ENCODE measurements at regions not wholly inside any gene's neighbourhood (a gene's known extent, or its start where the extent isn't known, plus 50 kb on each side); places are given as distances from the start of the nearest gene placed in this dataset.

- no peak for TF ChIP-seq CTCF (IDR thresholded peaks at IDR 0.05)
- Mint-ChIP-seq H3K36me3 (ENCODE audit: low read depth) (no peaks in the 10 kb centered on the region), H3K27me3 (ENCODE audit: low read depth, poor library complexity) (peaks cover 6% of the 10 kb centered on the region), H3K4me3 (no peak overlapping the region), H3K9me3 (peaks cover 13% of the 10 kb centered on the region), H3K4me1 (no peaks in the 10 kb centered on the region), H3K27ac (no peak overlapping the region)
- no peak for DNase-seq
Measured at GRCh38 chr2:105655244-105655643, 89.5 kb upstream of the NCK2 start.

DNA sequence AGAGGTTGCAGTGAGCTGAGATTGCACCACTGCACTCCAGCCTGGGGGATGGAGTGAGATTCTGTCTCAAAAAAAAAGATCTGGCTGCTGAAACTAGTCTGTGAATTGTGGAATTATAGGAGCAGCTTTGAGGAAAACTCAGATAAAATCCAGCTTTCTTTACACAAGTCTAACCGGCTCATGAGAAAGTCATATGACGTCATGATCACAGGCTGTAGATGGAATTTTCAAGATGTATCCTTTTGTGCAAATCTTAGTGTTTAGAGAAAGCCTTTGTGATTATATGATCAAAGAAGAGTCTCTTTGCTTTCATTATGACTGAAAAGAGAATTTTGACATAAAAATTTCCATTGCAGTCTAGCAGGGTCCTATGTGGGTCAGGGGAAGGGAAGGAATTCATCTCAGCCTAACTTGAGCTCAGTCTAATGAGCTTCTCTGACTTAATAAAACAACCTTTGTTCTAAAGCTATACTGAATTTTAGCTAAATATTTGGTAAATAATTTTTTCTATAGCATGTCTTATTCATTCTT lies 90.2 kb upstream of the NCK2 start:
- Mint-ChIP-seq H3K27ac (no peak overlapping the region), H3K9me3 (peaks cover 13% of the 10 kb centered on the region), H3K4me1 (no peaks in the 10 kb centered on the region), H3K36me3 (ENCODE audit: low read depth) (no peaks in the 10 kb centered on the region), H3K4me3 (no peak overlapping the region), H3K27me3 (ENCODE audit: low read depth, poor library complexity) (peaks cover 5% of the 10 kb centered on the region)
- no peak for DNase-seq
- no peak for TF ChIP-seq CTCF (IDR thresholded peaks at IDR 0.05)

DNA sequence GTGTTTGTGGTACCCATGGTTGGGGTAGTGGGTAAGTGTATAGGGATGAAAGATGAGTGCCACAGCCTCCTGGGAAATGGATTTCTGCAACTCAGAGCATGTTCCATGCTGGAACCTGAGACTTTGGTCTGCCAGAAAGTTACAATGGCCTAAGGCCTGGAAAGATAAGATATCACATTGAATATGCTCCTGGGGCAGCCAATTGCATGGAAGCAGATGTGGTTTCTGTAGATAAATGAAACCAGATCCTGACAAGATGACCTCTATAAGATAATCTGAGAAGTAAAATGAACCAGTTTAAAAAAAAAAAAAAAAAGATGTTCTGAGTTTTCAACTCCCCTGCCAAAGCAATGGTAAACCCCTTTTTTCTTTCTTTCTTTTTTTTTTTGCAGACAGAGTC lies 91.4 kb upstream of the NCK2 start:
- H3K4me1 Mint-ChIP-seq, result no peaks in the 10 kb centered on the region
- peaks cover 3% of the 10 kb centered on the region for H3K27me3 Mint-ChIP-seq (ENCODE audit: low read depth, poor library complexity)
- H3K4me3 Mint-ChIP-seq, result no peak overlapping the region
- no peak for DNase-seq
- H3K9me3 Mint-ChIP-seq, result peaks cover 18% of the 10 kb centered on the region
- H3K27ac Mint-ChIP-seq, result no peak overlapping the region
- no peak for TF ChIP-seq CTCF (IDR thresholded peaks at IDR 0.05)
- H3K36me3 Mint-ChIP-seq (ENCODE audit: low read depth), result no peaks in the 10 kb centered on the region

DNA sequence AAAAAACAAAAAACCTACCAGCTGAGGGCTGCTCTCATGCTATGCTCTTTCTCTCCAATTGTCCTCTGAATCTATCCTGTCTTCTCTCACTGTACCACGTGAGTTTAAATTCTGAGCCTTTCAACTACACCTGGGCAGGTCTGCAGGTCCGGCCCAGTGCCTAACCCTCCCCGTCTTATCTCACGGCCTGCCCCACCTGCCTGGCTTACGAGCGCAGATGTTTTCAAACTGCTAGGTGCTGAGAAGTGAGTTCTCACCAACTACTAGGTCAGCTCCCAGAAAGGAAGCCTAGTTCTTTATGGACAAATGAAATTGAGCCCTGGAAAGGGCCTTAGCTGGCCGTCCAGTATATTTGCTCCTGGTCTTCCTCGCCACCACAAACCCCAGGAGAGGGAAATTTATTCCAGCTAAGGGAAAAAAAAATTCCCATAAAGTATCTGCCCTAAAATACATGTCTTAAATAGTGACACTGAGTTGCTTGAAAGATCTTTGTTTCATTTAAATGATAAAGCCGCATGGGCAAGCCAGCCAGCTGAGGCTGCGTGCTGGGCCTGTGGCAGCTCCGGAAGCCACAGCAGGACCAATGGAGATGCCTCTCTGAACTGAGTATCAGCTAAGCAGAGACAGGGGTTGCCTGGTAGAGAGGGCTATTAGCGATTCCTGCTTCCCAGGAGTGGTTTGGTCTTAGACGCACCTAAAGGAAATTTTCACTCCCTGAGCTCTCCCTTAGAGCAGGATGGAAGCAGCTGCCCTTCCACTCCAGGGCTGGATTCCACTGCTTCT lies 92.5 kb upstream of the NCK2 start:
- Mint-ChIP-seq H3K4me1 (no peaks in the 10 kb centered on the region), H3K9me3 (peaks cover 18% of the 10 kb centered on the region), H3K36me3 (ENCODE audit: low read depth) (no peaks in the 10 kb centered on the region), H3K27me3 (ENCODE audit: low read depth, poor library complexity) (peaks cover 3% of the 10 kb centered on the region), H3K4me3 (no peak overlapping the region), H3K27ac (no peak overlapping the region)
- TF ChIP-seq CTCF (IDR thresholded peaks at IDR 0.05), result no peak
- DNase-seq, result no peak

DNA sequence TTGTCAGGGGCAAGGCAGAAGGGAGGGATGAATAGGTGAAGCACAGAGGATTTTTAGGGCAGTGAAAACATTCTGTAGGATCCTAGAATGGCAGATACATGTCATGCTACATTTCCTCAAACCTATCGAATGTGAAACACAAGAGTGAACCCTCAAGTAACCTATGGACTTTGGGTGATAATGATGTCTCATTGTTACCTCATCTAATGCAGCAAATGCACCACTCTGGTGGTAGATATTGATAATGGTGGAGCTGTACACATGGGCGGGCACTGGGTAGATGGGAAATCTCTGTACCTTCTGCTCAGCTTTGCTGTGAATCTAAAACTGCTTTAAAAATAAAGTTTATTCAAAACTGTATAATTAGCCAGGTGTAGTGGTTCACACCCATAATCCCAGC lies 95.2 kb upstream of the NCK2 start:
- Mint-ChIP-seq H3K4me3 (no peak overlapping the region), H3K27me3 (ENCODE audit: low read depth, poor library complexity) (peaks cover 5% of the 10 kb centered on the region), H3K9me3 (peaks cover 18% of the 10 kb centered on the region), H3K27ac (no peak overlapping the region), H3K4me1 (peaks cover 12% of the 10 kb centered on the region), H3K36me3 (ENCODE audit: low read depth) (no peaks in the 10 kb centered on the region)
- no peak for DNase-seq
- no peak for TF ChIP-seq CTCF (IDR thresholded peaks at IDR 0.05)

DNA sequence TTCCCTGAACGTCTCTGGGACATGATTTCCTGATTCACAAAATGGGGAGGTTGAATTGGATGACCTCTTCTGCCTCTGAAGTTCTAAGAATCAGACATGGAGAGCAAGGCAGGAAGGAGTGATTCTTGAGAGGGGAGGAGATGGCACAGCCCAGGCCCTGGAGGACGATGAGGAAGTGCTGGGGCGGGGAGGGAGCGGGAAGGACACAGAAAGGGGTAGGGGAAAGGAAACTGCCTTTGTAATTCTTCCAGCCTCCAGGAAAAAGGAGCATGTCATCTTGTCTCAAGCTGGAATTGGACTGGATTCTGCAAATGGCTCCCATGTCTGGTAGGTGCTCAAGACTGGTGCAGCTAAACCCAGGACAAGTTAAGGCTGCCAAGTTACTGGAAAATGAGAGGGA lies 97.0 kb upstream of the NCK2 start:
- H3K36me3 Mint-ChIP-seq (ENCODE audit: low read depth), result no peaks in the 10 kb centered on the region
- no peak for DNase-seq
- H3K4me1 Mint-ChIP-seq, result peaks cover 28% of the 10 kb centered on the region
- H3K27me3 Mint-ChIP-seq (ENCODE audit: low read depth, poor library complexity), result peaks cover 5% of the 10 kb centered on the region
- no peak for TF ChIP-seq CTCF (IDR thresholded peaks at IDR 0.05)
- H3K9me3 Mint-ChIP-seq, result peaks cover 18% of the 10 kb centered on the region
- no peak overlapping the region for H3K27ac Mint-ChIP-seq
- H3K4me3 Mint-ChIP-seq, result no peak overlapping the region

All from nephron progenitor cell (in vitro differentiated cells).